Gastroesophageal sphincter (tissue), 3 donors: ENCODE measurements at regions not wholly inside any gene's neighbourhood (a gene's known extent, or its start where the extent isn't known, plus 50 kb on each side); places are given as distances from the start of the nearest gene placed in this dataset.
"Not testable (repeated sequence)": the region's sequence is repeated elsewhere in the genome, so short reads cannot be mapped to it uniquely, and the experiment has no call there.

ENCODE experiments used
- CTCF ChIP-seq, 4 experiments: fragments of 200-600 bp in 2 of 4; fragments of 450-650 bp in 2 of 4; sonication (generic) in 1 of 4; IDR thresholded peaks; one replicate each; pipeline ENCODE4 v1.5.1; 2017 to 2019; ENCODE audit warnings: antibody characterized with exemption in 4 of 4, mild to moderate bottlenecking in 2 of 4, moderate library complexity in 2 of 4
- EP300 ChIP-seq: sonication (generic); formaldehyde crosslinking; IDR thresholded peaks from one replicate; pipeline ENCODE4 v1.6.1; 2017; ENCODE audit warnings: antibody characterized with exemption, mild to moderate bottlenecking
- POLR2A ChIP-seq, 2 donors: fragments of 450-650 bp; IDR thresholded peaks; one replicate each; pipeline ENCODE4 v1.6.1; 2017; ENCODE audit warnings: antibody characterized with exemption in 2 of 2, mild to moderate bottlenecking in 2 of 2, moderate library complexity in 1 of 2
- POLR2AphosphoS5 ChIP-seq: sonication (generic); formaldehyde crosslinking; IDR thresholded peaks from one replicate; pipeline ENCODE4 v1.6.1; 2017; ENCODE audit warnings: antibody characterized with exemption

DNA sequence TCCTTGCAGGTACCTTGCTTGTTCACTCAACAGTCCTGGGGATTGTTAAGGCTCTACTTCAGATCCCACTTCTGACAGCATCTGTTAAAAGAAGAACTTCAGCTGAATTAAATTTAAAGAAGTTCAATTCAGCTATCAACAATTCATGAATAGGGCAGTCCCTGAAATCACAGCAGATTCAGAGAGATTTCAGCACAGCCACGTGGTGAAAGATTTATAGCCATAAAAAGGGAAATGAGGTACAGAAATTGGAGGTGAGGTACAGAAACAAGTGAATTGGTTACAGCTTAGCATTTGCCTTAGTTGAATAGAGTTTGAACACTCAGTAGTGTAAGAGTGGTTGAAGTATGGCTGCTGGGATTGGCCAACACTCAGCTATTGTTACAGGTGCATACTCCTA, 1653.3 kb upstream of the DEFB115 start:
- not testable (repeated sequence) for TF ChIP-seq CTCF (IDR thresholded peaks at IDR 0.05); POLR2AphosphoS5; EP300; POLR2A (IDR thresholded peaks at IDR 0.05)
